Loucy (cell line): ENCODE measurements at regions not wholly inside any gene's neighbourhood (a gene's known extent, or its start where the extent isn't known, plus 50 kb on each side); places are given as distances from the start of the nearest gene placed in this dataset.

Source experiments
- CTCF ChIP-seq: fragments of 200-600 bp; sonication (generic); conservative IDR thresholded peaks from 2 replicates; pipeline ENCODE4 v1.5.1; 2014; ENCODE audit warnings: mild to moderate bottlenecking, antibody characterized with exemption, low read length
- EZH2phosphoT487 ChIP-seq: fragments of 200-600 bp; IDR thresholded peaks from 2 replicates; pipeline ENCODE4 v1.6.1; 2018; ENCODE audit warnings: antibody characterized with exemption, mild to moderate bottlenecking, moderate library complexity, borderline replicate concordance

GRCh38 chr2:144032566-144032965 is 487.4 kb downstream of the ZEB2 start:
- no peak for TF ChIP-seq CTCF
- TF ChIP-seq EZH2phosphoT487 = no peak
